LNCaP clone FGC (cell line): ENCODE measurements at regions not wholly inside any gene's neighbourhood (a gene's known extent, or its start where the extent isn't known, plus 50 kb on each side); places are given as distances from the start of the nearest gene placed in this dataset.

Source experiments
- DNase-seq: peaks from one replicate; pipeline ENCODE4 v3.0.0-alpha.2; 2011; ENCODE audit warnings: low read depth
- H3K4me3 ChIP-seq: 2 replicates; pipeline ENCODE4 v1.5.1; 2011; ENCODE audit warnings: mild to moderate bottlenecking, low read depth, low read length, control low read depth
- TF ChIP-seq, protein P1 (sequence below): IDR thresholded peaks from 2 replicates; pipeline ENCODE4 v1.5.1; 2012; ENCODE audit warnings: mild to moderate bottlenecking; ENCODE audit not compliant: control insufficient read depth, insufficient read depth; ENCODE audit errors: extremely low read depth

DNA sequence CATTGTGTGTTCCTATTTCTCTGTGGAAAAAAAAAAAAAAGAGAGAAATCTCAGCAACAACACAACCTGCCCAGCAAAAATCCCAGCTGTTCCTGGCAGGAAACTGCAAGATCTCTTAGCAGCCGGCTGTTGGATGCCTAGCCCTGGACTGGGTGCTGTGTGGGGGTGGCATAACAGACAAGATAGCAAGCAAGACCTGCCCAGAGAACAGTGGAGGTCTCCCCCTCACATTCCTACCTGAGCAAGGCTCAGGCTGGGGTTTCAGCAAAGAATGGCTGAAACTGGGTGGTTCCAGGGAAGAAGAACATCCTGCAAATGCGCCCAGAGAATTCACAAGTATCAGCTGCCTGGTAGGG lies 248.8 kb upstream of the ZMIZ1 start:
- DNase-seq: no peak
- no peak overlapping the region for H3K4me3 ChIP-seq
- TF ChIP-seq, protein P1, sequence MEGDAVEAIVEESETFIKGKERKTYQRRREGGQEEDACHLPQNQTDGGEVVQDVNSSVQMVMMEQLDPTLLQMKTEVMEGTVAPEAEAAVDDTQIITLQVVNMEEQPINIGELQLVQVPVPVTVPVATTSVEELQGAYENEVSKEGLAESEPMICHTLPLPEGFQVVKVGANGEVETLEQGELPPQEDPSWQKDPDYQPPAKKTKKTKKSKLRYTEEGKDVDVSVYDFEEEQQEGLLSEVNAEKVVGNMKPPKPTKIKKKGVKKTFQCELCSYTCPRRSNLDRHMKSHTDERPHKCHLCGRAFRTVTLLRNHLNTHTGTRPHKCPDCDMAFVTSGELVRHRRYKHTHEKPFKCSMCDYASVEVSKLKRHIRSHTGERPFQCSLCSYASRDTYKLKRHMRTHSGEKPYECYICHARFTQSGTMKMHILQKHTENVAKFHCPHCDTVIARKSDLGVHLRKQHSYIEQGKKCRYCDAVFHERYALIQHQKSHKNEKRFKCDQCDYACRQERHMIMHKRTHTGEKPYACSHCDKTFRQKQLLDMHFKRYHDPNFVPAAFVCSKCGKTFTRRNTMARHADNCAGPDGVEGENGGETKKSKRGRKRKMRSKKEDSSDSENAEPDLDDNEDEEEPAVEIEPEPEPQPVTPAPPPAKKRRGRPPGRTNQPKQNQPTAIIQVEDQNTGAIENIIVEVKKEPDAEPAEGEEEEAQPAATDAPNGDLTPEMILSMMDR: no peak

DNA sequence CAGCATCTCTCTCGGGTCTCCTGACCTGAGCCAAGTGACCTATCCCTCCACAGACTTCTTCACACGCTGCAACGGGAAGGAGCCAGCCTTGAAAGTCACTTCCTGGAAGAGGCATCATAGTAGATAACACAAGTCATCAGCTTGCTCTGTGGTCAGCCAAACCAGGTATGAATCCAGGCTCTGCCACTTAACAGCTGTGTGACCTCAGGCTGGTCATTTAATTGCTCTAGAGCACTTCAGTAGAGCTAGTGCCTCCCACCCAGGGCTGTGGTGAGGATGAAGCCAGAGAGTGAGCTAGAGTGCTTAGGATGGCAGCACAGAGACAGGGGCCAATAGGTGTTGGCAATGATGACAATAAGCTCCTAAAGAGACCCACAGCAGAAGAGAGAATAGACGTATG lies 247.7 kb upstream of the ZMIZ1 start:
- no peak overlapping the region for H3K4me3 ChIP-seq
- TF ChIP-seq, protein P1: no peak
- DNase-seq: no peak

- TF ChIP-seq, protein P1: no peak
- no peak for DNase-seq
- H3K4me3 ChIP-seq: no peak overlapping the region
Measured at GRCh38 chr10:78828647-78829539, 239.9 kb upstream of the ZMIZ1 start.

- TF ChIP-seq, protein P1: no peak
- H3K4me3 ChIP-seq: no peak overlapping the region
- DNase-seq: no peak
Measured at GRCh38 chr10:78829565-78829964, 239.2 kb upstream of the ZMIZ1 start.

DNA sequence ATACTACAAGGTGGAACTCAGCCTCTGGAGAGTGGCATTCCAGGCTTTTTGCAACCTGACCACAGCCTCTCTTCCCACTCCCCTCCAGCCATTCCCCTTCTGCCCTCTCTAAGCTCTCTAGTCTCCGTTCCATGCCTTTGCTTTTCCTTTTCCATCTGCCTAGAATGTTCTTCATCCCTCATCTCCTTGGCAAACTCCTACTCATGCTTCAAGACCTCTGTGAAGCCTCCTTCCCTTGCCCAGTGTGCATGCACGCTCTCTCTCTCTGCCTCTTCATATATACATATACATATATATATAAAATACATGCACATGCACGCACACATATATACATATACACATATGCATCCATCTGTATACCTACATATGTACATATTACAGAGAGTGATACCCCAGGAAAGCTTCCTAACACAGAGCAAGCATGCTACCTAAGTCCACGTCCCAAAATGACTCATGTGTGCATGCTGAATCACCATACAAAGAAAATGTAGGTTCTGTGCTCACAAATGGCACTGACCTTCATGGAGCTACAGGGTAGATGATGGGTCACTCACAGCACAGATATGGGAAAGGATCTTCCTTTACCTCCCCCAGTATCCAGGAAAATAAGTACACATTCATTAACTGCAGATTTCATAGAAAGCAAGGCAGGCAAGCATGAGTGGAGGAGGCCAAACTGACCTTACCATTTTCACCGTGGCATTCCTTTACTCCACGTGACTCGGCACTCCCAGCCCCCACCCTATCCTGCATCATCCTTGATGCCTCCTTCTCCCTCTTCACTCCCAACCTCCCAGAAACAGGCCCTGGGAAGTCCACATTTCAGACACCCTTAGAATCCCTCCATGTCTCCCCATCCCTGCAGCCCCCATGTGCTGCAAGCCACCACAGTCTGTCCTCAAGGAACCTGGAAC lies 238.4 kb upstream of the ZMIZ1 start:
- DNase-seq: no peak
- no peak overlapping the region for H3K4me3 ChIP-seq
- TF ChIP-seq, protein P1: no peak

DNA sequence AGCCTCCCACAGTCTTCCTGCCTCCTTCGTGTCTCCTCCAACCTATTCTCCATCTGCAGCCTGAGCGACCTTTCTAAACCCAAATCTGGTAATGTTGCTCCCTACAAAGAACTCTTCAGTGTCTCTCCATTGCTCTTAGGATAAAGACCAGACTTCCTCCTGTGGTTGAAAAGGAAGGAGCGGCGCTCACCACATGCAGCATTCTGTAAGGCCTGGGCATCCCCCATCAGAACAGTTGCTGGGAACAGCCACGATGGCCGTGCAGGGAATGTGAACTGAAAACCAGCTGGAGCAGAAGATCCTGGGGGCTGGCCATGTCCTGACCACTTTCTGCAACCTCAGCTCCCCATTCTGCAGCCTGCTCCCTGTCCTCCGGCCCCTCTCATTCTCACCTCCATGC lies 237.8 kb upstream of the ZMIZ1 start:
- no peak for DNase-seq
- TF ChIP-seq, protein P1: no peak
- no peak overlapping the region for H3K4me3 ChIP-seq
